ENCODE measurements at regions not wholly inside any gene's neighbourhood (a gene's known extent, or its start where the extent isn't known, plus 50 kb on each side); places are given as distances from the start of the nearest gene placed in this dataset.

GRCh38 chr17:71327376-71328059 is 793.3 kb upstream of the SOX9 start (continued):
- TF ChIP-seq ZNF462 (CRISPR knock-in tag; IDR thresholded peaks at IDR 0.05) (no peak), NANOG (IDR thresholded peaks at IDR 0.05; ENCODE audit: borderline replicate concordance) (no peak), STAT1 (IDR thresholded peaks at IDR 0.05; ENCODE audit: unreplicated experiment) (no peak), ZNF331 (CRISPR knock-in tag; IDR thresholded peaks at IDR 0.05; ENCODE audit: low read depth) (no peak)

- no peak overlapping the region for H2AFZ ChIP-seq
- H3K9me2 ChIP-seq (ENCODE audit: insufficient read depth) = peaks cover 4% of the 10 kb centered on the region; the same call in 1 of the 2 replicates
- H3K4me3 ChIP-seq = no peak overlapping the region
- no peak overlapping the region for H3K27ac Mint-ChIP-seq
- no peaks in the 10 kb centered on the region for H3K79me2 ChIP-seq (replicated peaks; ENCODE audit: insufficient read depth)
- DNase-seq (ENCODE audit: low spot score) (no peak), ATAC-seq (no peak)
- no peaks in the 10 kb centered on the region for H4K20me1 ChIP-seq (replicated peaks; ENCODE audit: insufficient read depth)
- no peaks in the 10 kb centered on the region for H3K36me3 Mint-ChIP-seq (ENCODE audit: low read depth)
- no peak overlapping the region for H3K4me3 Mint-ChIP-seq
- no peaks in the 10 kb centered on the region for H3F3A ChIP-seq (replicated peaks; ENCODE audit: low read depth)
- H3K27me3 Mint-ChIP-seq (ENCODE audit: insufficient read depth, low read depth, poor library complexity) = no peaks in the 10 kb centered on the region
- H3K4me1 ChIP-seq (ENCODE audit: insufficient read depth) = peaks cover 10% of the 10 kb centered on the region
- no peak overlapping the region for H3K27ac ChIP-seq (ENCODE audit: low read depth)
- H3K9me3 Mint-ChIP-seq = no peaks in the 10 kb centered on the region
- no peaks in the 10 kb centered on the region for H3K27me3 ChIP-seq (ENCODE audit: insufficient read depth)
- peaks cover 11% of the 10 kb centered on the region; the same call in 2 of the 3 replicates for H3K4me1 Mint-ChIP-seq
- H3K36me3 ChIP-seq (ENCODE audit: insufficient read depth) = no peaks in the 10 kb centered on the region
- H3K4me2 ChIP-seq = no peak overlapping the region
- TF ChIP-seq EZH2phosphoT487 (IDR thresholded peaks at IDR 0.05; ENCODE audit: unreplicated experiment) (no peak), NANOG (IDR thresholded peaks at IDR 0.05; ENCODE audit: borderline replicate concordance) (no peak), JUNB (IDR thresholded peaks at IDR 0.05; ENCODE audit: unreplicated experiment) (no peak), EZH2 (IDR thresholded peaks at IDR 0.05; ENCODE audit: low read depth, unreplicated experiment) (no peak), ZNF462 (CRISPR knock-in tag; IDR thresholded peaks at IDR 0.05) (no peak), STAT1 (IDR thresholded peaks at IDR 0.05; ENCODE audit: unreplicated experiment) (no peak)
Observed at GRCh38 chr17:71329310-71330098, 791.3 kb upstream of the SOX9 start.

All from GM23338 (cell line).